ENCODE measurements at regions not wholly inside any gene's neighbourhood (a gene's known extent, or its start where the extent isn't known, plus 50 kb on each side); places are given as distances from the start of the nearest gene placed in this dataset.

DNA sequence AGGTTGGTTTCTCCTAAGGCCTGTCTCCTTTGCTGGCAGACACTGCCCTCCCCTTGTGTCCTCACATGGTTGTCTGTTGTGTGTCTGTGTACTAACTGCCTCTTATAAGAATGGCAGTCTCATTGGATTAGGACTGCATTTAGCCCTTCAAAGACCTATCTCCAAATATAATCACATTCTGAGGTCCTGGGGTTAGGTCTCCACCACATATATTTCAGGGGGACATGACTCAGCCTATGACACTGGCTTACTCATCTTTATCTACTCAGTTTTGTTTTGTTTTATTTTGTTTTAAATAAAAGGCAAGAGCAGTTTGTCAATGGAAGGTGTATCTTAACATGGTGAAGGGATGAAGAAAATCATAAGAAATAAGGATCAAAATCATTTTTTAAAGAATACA is 894.3 kb downstream of the NLGN4Y start:
- ATAC-seq = no peak
- FAIRE-seq = no peak

DNA sequence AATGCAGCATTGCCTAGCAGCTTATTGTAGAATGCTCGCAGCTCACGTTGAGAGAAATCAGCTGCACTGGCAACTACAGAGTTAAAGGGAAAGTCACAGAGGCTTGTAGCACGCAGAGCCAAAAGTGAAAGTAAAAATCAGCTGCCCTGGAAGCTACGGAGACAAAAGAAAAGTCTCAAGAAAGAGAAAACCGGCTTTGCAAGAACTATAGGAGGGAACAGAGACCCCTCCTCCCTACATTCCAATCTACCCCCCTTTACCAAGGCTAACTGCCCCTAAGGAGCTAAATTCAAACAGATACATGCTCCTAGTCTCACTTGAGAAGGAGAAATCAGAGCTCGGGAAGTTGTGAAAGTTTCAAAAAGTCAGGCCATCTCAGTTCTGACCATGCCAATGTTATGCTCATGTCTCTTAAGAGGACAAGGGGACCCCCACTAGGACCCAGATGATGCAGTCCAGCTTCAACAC is 900.4 kb downstream of the NLGN4Y start:
- Histone ChIP-seq H3K4me1 (no peaks in the 10 kb centered on the region), H3K4me3 (peak overlapping the region; percentile 38), H3K4me2 (peak overlapping the region; percentile 67), H3K9me3 (no peaks in the 10 kb centered on the region), H3K27ac (peak overlapping the region; percentile 53 to 74; a peak in 5 of 6 replicates)
- ATAC-seq (no peak; a peak in 1 of 6 replicates), DNase-seq (ENCODE audit: low read depth in 1 of 2, low spot score in 1 of 2) (peak in 1 of 2 experiments; percentile 1), FAIRE-seq (no peak)
- ChIA-PET POLR2A (no interaction called here), CTCF (no interaction called here)
- no peak for TF ChIP-seq POLR2AphosphoS2 (conservative IDR thresholded peaks at IDR 0.05; ENCODE audit: low read length)
- no peak for TF ChIP-seq ATOH8 (CRISPR knock-in tag; IDR thresholded peaks at IDR 0.05; ENCODE audit: low read depth)
- 0% methylated on average over 6 of the region's 6 CpGs for WGBS (ENCODE audit: missing lambda C conversion rate)

More for the DNA sequence above, 894.3 kb downstream of the NLGN4Y start:
- H3K9me3 ChIP-seq = no peaks in the 10 kb centered on the region
- H3K27ac ChIP-seq = no peak overlapping the region
- TF ChIP-seq CBX8 (IDR thresholded peaks at IDR 0.05) (no peak), GATA3 (IDR thresholded peaks at IDR 0.05; ENCODE audit: borderline replicate concordance) (no peak), SREBF2 (IDR thresholded peaks at IDR 0.05) (no peak), HMGXB4 (CRISPR knock-in tag; IDR thresholded peaks at IDR 0.05; ENCODE audit: borderline replicate concordance) (no peak), RARB (CRISPR knock-in tag; IDR thresholded peaks at IDR 0.05) (no peak), FOXS1 (CRISPR knock-in tag; IDR thresholded peaks at IDR 0.05) (no peak), CHD4 (IDR thresholded peaks at IDR 0.05; ENCODE audit: borderline replicate concordance) (no peak), RFX5 (IDR thresholded peaks at IDR 0.05) (no peak)
- ChIA-PET POLR2A (no interaction called here), CTCF (no interaction called here)
- H3K4me2 ChIP-seq = no peak overlapping the region
- no peak for DNase-seq (ENCODE audit: low read depth in 1 of 2, low spot score in 1 of 2)
- H3K4me1 ChIP-seq = no peaks in the 10 kb centered on the region
- H3K4me3 ChIP-seq = no peak overlapping the region

- Histone ChIP-seq H3K9me3 (no peaks in the 10 kb centered on the region), H3K4me2 (no peak overlapping the region), H3K27ac (no peak overlapping the region), H3K4me1 (no peaks in the 10 kb centered on the region), H3K4me3 (no peak overlapping the region)
- ChIA-PET POLR2A (no interaction called here), CTCF (no interaction called here)
- WGBS (ENCODE audit: missing lambda C conversion rate) = 55% methylated on average over 4 of the region's 4 CpGs
- DNase-seq (ENCODE audit: low read depth in 1 of 2, low spot score in 1 of 2) (no peak), ATAC-seq (no peak), FAIRE-seq (no peak)
- no peak for TF ChIP-seq TP53 (CRISPR knock-in tag; IDR thresholded peaks at IDR 0.05)
- TF ChIP-seq, protein P1, sequence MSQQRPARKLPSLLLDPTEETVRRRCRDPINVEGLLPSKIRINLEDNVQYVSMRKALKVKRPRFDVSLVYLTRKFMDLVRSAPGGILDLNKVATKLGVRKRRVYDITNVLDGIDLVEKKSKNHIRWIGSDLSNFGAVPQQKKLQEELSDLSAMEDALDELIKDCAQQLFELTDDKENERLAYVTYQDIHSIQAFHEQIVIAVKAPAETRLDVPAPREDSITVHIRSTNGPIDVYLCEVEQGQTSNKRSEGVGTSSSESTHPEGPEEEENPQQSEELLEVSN (IDR thresholded peaks at IDR 0.05; ENCODE audit: borderline replicate concordance, low read depth) = no peak
- no peak for TF ChIP-seq ZC3H11A (IDR thresholded peaks at IDR 0.05)
- TF ChIP-seq USF2 (IDR thresholded peaks at IDR 0.05) = no peak
- no peak for TF ChIP-seq JUNB (IDR thresholded peaks at IDR 0.05)
- no peak for TF ChIP-seq FOXS1 (CRISPR knock-in tag; IDR thresholded peaks at IDR 0.05)
- no peak for TF ChIP-seq POLR2AphosphoS2 (conservative IDR thresholded peaks at IDR 0.05; ENCODE audit: low read length)
- no peak for TF ChIP-seq ATOH8 (CRISPR knock-in tag; IDR thresholded peaks at IDR 0.05; ENCODE audit: low read depth)
- TF ChIP-seq CBX8 (IDR thresholded peaks at IDR 0.05) = no peak
- TF ChIP-seq, protein P2, sequence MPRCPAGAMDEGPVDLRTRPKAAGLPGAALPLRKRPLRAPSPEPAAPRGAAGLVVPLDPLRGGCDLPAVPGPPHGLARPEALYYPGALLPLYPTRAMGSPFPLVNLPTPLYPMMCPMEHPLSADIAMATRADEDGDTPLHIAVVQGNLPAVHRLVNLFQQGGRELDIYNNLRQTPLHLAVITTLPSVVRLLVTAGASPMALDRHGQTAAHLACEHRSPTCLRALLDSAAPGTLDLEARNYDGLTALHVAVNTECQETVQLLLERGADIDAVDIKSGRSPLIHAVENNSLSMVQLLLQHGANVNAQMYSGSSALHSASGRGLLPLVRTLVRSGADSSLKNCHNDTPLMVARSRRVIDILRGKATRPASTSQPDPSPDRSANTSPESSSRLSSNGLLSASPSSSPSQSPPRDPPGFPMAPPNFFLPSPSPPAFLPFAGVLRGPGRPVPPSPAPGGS (IDR thresholded peaks at IDR 0.05) = no peak
- no peak for TF ChIP-seq TFCP2L1 (CRISPR knock-in tag; IDR thresholded peaks at IDR 0.05)
- no peak for TF ChIP-seq NFE2L2 (conservative IDR thresholded peaks at IDR 0.05; ENCODE audit: low read length)
- no peak for TF ChIP-seq HDAC2 (IDR thresholded peaks at IDR 0.05)
Observed at GRCh38 chrY:15440021-15440695, 915.8 kb downstream of the NLGN4Y start.

All from A549 (cell line).